ENCODE measurements at regions not wholly inside any gene's neighbourhood (a gene's known extent, or its start where the extent isn't known, plus 50 kb on each side); places are given as distances from the start of the nearest gene placed in this dataset.

DNA sequence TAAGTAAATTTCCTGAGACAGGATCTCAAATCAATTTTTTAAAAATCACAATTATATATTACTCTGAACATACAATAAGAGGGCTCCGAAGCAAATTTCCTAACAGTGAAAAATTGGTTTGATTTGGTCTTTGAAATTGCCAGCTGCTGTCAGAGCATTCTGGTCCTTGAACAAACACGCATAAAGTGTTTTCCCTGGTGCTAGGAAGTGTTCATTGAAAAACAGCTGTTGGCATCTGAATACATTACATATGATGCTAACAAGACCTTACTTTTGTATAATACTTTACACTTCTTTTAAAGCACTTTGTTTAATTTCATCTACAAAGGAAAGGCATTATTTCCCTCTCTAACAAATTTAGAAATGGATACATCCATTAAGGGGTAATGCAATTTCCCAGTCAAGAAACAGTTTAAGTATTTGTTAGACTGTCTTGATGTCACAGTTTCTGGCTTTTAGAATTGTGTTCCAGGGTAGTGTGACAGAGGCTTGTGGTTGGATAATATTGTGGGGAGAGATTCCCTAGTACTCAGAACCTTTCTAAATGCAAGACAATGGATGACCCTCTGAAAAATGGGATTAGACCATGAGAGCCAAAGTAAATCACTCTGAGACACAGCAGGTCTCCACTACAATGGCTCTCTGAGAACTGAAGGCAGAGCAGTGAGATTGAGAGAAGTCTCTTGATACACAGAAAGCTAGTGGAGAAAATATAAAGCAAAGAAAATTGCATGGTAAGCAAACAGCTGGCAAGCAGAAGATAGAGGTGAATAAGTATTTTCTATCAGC is 299.0 kb downstream of the TRIB2 start:
- DNase-seq, result no peak

DNA sequence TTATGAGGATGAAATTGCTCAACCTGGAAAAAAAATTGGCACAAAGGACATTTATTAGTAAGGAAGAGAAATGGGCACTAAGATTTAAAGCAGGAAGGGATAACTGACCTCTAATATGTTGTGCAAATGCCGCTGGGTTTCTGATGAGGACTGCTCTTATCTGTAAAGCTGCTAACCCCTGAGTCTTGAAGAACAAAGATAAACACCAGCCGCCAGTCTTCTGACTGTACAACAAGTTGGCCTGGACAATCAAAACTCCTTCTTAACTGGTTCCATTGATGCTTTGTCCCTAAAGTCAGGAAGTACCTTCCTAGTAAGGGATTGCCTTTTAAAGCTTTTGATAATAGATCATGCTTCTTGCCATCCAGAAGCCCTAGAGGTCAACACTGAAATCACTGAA is 301.8 kb downstream of the TRIB2 start:
- DNase-seq, result no peak

DNA sequence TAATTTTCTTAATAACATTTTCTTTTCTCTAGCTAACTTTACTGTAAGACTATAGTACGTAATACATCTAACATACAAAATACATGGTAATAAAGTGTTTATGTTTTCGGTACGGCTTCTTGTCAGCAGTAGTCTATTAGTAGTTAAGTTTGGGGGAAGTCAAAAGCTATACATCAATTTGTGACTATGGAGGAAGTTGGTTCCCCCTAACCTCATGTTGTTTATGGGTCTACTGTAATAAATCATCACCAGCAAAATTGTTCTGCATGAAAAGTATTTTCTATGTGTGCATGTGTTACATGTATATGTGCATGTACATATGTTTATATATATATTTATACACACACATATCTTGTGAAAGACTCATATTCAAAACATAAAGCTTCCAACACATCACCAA is 303.0 kb downstream of the TRIB2 start:
- no peak for DNase-seq

DNA sequence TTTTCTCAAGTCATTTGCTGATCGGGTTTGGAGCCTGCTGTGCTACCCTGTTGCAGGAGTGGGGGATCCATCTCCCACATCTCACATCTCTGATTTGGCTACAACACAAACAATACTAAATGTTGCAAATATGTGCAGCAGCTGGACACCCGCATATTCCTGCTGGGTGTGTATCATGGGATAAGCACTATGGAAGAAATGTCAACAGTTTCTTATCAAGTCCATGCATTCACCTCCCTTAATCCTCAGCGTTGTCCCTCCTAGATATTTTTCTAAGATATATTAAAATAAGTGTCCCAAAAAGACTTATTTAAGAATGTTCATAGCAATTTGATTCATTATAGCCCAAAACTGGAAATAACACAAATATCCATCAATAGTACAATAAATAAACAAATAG is 303.7 kb downstream of the TRIB2 start:
- no peak for DNase-seq

DNA sequence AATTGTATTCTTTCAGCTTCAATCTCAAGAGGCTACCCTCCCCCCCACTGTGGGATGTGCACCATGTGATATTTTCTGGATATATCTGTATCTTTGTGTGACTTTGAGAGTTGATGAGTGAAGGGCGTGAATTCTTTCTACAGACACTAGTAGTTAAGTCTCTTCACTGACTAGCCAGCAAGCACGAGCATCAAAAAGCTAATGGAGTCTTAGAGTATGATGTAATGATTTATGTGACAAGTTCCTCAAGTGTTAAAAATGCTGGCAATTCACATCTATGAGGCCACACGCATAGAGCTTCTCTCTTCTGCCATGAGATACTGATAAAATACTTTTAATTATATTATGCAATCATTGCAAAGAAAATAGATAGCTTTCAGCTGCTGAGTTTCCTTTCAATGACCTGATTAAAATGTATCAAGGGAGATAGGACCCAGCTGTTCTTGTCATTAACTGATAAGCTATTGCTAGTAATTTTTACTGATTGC is 304.8 kb downstream of the TRIB2 start:
- no peak for DNase-seq

DNA sequence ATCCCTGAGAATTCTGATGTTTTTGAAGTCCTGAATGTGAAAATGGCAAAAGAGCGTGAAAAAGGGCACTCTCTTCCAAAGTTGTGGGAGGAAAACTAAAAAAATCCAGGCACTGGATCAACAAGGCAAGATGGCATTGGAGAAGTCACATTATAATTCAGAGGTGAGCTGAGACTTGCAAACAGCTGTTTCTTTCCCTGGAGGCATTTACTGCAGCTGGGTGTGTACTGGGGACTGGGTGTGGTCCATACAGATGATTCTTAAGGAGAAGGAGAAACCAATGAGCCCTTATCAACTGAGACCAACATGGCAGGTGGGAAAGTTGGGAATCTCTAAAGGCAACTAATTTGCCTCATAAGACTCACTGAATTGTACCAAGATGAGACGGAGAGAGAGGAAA is 313.9 kb downstream of the TRIB2 start:
- DNase-seq, result no peak

DNA sequence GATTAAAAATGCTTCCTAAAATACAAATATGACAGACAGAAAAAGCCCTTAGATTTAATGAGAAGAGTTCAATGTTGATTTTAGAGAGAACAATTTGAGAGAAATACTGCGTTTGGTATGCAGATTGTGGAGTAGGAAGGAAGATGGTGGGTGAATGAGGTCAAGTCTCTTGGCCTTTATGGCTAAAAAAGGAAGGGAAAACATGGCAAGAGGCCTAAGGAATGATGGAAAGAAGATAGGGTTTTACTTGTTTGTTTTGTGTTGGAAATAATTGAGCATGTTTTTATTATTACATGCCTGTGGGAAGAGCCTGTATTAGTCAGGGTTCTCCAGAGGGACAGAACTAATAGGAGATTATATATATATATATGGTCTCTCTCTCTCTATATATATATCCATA is 318.1 kb downstream of the TRIB2 start:
- no peak for DNase-seq

DNA sequence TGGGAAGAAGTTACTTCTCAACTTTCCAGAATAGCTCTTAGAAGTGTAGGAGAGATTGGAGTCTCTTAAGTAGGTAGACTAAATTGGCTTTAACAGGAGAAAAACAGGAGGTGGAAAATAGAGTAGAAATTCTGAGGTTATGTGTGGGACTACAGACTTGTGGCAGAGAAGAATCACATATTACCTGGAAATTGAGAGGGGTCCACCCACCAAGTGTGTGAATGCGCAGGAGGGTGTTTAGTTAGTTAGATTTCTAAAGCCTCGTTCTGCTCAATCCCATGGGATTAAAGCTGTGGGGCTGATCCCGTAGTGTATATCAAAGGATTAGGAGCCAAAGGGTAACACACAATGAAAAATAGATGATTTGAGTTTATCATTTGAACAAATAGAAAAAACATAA is 319.1 kb downstream of the TRIB2 start:
- DNase-seq, result no peak

DNA sequence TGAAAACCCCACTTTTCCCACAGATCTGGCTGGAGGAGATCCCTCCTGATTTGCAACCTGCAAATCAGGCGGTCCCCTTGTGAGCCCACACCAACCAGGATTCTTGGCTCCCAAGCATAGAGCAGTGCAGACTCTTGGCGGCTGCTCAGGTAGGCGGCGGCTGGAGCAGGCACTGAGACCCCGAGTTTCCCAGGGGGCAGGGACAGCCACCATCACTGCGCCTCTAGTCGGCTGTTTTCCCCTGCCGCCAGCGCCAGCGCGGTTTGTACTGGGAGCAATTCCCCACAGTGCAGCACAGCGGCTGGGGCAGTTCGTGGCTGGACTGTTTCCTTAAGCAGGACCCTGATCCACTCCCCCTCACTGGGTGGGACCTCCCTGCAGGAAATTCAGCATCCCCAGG is 323.3 kb downstream of the TRIB2 start:
- no peak for DNase-seq

DNA sequence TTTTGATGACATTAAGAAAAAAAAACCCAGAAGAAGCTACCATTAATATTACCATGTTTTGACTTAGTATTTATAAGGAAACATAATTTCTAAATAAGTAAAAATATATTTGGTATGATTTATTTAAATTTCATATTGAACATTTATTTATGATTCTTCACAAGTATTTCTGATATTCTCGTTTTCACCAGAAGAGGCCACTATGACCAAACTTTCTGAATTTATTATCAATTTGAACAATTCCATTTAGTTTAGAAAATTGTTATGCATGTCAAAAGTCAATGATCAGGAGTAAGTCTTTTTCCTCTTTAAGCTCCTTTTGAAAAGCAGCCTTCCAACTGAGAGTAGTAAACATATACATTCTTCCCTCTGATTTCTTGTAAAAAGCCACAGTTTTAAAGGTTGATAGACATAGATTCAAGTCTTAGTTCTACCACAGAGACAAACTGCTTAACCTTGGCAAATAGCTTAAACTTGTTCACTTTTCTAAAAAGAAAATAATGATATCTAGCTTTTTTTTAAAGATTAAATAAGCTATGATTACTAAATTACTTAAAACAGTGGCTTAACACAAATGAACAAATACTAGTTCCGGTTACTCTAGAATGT is 329.9 kb downstream of the TRIB2 start:
- DNase-seq, result peak in 1 of 2 donors; percentile 5

DNA sequence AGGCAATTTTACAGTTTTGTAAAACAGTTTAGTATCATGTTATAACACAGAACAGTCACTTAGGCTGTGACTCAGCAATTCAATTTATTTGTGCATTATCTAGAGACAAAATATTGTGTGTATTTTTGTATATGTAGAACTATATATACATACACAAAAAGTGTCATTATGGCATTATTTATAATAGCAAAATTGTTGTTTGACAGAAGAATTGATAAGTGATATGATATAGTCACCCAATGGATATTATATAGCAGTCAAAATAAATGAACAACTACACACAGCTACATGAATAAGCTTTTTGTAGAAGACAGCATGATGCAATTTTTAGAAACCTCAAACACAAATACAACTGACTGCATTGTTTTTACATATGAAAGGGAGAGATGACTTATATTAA is 334.0 kb downstream of the TRIB2 start:
- DNase-seq, result no peak

DNA sequence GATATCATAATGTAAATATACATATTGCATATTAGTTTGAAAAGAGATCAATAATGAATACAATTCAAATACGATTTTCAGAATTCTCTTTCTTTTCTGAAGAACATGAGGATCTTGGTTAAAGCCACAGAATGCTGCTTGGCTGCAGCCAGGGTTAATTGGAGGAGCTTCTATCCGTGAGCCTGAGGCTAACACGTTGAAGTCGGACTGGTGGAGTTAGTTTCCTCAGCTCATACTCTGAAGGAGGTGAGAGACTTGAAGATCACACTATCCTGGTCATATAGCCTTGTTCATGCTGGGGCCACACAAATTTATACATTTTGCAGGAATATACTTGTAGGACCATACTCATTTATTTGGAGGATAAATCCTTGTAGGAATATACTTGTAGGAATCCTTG is 335.8 kb downstream of the TRIB2 start:
- no peak for DNase-seq

DNA sequence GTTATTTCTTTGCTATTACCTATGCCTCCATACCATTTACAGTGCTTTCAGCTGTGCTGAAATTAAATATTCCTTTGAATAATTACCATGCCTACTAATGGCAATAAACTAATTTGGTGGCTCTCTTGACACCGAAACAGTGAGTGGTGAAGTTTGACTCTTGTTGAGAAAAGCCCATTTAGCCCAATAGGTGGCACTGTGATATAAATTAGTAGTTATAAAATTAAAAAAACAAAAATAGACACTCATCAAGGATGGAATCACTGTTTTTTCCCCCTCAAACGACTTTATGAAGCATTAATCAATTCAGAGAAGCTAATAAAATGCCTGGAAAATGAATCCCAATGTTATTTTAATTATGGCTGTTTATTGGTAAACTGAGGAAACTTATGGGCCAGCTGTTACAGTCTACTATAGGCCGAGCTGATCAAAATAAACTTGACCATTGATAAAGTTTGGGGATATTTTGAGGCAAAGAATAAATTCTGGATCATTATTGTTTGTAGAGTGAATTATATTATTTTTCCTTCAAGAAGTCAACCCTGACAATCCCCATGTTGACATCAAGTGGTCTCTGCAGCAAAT is 339.6 kb downstream of the TRIB2 start:
- no peak for DNase-seq

DNA sequence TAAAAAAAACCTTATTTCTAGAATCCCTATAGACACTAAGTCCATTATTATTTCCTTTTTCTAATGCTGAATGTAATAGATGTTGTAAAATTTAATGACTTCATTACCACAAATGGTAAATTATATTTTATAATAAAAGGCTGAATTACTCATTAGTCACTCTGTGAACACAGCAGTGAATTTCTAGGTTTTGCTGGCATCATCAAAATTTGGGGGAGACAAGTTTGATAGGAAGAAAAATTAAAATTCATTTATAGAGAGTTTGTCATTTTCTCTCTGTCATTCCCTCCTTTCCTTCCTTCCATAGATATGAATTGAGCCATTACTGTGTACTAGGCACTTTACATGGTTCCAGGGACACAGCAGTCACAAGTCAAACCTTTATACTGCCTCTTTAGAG is 340.9 kb downstream of the TRIB2 start:
- no peak for DNase-seq

DNA sequence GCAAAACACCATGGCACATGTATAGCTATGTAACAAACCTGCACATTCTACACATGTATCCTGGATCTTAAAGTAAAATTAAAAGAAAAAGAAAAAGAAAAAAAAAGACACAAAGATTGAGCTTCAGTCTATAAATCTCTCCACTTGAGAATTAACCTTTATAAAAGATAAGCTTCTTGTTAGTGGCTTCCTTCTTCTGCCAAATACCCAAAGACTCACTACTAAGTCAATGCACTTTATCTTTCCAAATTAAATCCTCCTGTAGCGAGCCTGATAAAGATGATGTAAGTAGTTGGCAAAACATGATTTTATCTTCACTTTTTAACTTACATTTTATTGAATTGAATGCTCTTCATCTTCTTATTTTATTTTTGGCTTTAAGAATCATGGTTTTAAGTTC is 349.9 kb downstream of the TRIB2 start:
- DNase-seq, result no peak

DNA sequence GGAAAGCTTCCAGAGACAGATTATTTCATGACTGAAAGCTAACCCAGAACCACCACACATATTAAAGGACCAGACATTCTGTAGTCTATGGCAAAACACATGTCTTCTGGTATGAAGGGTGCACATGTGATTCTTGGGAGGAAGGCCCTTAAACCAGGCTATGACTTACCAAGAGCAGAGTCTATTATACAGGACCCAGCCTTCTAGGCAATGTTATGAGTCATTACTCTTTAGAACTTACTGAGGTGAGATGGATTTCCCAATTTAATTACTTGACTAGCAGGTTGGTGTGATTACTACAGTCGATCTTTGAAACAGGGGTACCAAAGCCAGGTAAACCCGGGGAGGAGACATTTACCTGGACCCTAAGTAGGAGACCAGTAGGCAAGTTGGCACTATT is 350.8 kb downstream of the TRIB2 start:
- DNase-seq, result no peak

DNA sequence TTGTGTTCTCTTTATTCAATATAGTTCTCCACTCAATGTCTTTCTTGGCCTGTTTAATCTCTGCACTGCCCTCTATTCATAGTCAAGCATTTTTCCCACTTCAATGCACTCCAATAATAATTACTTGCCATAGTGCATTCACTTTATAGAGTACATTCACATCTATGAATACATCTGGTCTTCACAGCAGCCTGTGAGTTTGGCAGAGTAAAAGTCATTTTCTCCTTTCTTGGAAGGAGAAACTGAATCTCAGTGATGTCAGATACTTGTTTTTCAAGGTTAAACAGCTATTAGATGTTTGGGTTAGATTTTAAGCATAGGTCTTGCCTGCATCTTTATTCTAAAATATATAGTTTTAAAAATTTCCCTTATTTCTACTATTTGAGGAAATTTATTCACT is 373.2 kb downstream of the TRIB2 start:
- DNase-seq, result no peak

DNA sequence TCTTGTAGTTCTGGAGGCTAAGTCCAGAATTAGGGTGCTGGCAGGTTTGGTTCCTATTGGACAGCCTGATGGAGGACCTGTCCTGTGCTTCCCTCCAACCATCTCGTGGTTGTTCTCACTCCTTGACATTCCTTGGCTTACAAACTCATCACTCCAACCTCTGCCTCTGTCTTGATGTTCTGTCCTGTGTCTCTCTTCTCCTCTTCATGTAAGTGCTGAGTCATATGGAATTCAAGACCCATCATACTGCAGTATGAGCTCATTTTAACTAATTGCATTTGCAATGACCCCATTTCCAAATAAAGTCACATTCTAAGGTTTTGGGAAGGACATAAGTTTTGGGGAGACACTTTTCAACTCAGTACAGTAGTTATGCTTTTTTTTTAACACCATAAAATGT is 374.7 kb downstream of the TRIB2 start:
- DNase-seq, result no peak

DNA sequence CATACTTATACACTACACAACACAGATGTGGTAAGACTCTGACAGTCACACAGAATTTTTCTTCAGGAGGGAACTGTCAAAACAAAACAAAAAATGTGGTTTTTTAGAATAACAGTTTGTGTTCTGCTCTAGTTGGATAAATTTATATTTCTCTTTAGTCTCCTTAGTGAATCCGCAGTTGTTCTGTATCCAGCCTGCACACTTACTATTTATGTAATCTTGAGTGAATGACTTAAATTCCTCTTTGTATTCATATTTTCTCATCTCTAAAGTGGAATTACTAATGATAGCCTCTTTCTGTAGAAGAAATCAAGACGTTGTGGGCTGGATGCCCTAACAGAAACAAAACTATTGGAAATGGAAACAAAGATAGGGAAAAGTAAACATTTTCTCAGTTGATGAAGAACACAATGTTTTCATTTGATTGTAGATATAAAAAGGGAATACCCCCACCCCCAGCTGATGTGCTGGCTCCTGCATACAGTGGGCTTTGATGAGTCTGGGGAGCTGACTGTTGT is 375.2 kb downstream of the TRIB2 start:
- no peak for DNase-seq

DNA sequence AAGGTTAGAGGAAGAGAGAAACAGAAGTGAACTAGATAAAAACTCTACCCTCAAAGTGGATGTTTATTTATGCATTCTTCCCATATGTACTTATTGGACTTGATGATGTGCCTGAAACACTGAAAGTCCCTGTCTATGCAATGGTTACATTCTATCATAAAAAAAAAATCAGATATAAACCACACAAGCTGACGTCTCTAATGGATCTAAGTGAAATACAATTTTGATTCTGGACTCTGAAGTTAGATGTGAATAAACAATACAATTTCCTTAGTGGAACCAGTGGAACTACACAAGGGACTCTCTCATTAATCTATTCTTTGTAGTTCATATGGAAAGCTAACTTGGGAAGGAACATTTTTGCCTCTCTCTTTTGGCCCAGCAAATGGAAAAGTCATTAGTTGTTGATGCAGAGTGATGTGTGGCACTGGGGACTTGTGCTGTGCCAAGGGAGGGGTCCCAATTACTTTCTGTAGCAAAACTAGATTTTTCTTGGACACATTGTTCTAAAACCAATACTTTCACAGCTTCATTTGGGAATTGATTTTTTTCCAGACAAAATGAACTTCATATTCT is 376.8 kb downstream of the TRIB2 start:
- DNase-seq, result no peak

DNA sequence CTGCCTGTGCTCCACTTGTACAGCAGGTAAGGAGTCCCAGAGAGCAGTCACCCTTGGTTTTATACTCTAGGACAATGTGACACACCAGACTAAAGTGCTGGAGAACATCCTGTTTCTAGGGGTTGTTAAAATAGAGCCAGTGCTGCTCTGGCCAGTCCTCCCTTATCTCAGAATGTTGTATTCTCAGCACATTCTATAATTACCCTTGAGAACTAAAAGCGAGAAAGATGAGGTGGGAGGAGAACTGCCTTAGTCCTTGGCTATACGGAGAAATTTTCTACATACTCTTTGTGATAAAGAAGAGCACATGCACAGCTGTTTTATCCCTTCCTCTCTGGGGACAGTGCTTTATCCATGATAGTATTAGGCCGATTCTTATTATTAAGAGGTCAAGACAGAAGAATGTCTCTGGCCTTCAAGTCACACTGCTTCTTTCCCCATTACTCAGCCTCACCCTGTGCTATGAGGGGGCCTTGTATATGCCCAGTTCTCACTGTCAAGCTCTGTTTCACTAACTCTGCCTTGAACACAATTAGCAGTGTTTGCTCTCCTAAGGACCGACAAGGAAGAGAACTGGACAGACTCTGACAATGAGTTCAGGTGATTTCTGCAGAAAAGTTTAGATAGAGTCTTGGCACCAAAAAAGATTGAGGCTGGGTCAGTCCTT is 385.8 kb downstream of the TRIB2 start:
- DNase-seq, result no peak

DNA sequence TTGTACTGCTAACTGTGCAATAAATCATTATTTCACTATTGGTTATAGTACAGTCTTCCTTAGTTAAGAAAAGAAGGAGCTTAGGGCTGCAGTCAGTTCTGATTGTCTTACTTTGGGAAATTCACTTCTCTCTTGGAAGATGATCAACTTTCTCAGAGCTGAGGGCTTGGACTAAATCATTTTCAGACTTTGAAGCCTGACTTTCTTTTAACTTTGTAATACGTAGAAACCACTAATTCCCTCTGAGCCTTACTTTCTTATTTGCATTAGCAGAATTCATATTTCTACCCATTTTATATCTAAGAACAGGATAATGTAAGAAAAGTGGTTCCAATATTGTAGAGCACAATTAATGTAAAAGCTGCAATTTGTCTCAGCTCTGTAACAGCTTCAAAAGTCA is 386.4 kb downstream of the TRIB2 start:
- no peak for DNase-seq
